NCI-H1436 treated with DMSO at 0.1 percent for 48 hours (cell line): ENCODE measurements at regions not wholly inside any gene's neighbourhood (a gene's known extent, or its start where the extent isn't known, plus 50 kb on each side); places are given as distances from the start of the nearest gene placed in this dataset.

Source experiments
- DNase-seq: peaks from one replicate; lab custom pipeline; 2025; lab: John Stamatoyannopoulos, UW

- DNase-seq: no peak
Measured at GRCh38 chr12:125890971-125891370, 825.7 kb downstream of the AACS start.

GRCh38 chr12:125892276-125892675 is 827.0 kb downstream of the AACS start:
- no peak for DNase-seq

- DNase-seq: no peak
Measured at GRCh38 chr12:125902991-125903390, 837.8 kb downstream of the AACS start.

GRCh38 chr12:125907351-125907750 is 842.1 kb downstream of the AACS start:
- DNase-seq: no peak

GRCh38 chr12:125919856-125920470 is 854.7 kb downstream of the AACS start:
- DNase-seq: no peak

- no peak for DNase-seq
Measured at GRCh38 chr12:125922330-125922729, 857.1 kb downstream of the AACS start.

GRCh38 chr12:125936502-125936901 is 871.3 kb downstream of the AACS start:
- no peak for DNase-seq

- no peak for DNase-seq
Measured at GRCh38 chr12:125944446-125944845, 879.2 kb downstream of the AACS start.

GRCh38 chr12:125949471-125949870 is 884.2 kb downstream of the AACS start:
- DNase-seq: no peak

GRCh38 chr12:125954362-125954761 is 889.1 kb downstream of the AACS start:
- no peak for DNase-seq

- no peak for DNase-seq
Measured at GRCh38 chr12:125956186-125956585, 891.0 kb downstream of the AACS start.

- DNase-seq: no peak
Measured at GRCh38 chr12:125966641-125967040, 901.4 kb downstream of the AACS start.

GRCh38 chr12:125968413-125968812 is 903.2 kb downstream of the AACS start:
- DNase-seq: no peak

- no peak for DNase-seq
Measured at GRCh38 chr12:125971981-125972380, 906.7 kb downstream of the AACS start.

GRCh38 chr12:125978286-125978685 is 913.1 kb downstream of the AACS start:
- no peak for DNase-seq

- no peak for DNase-seq
Measured at GRCh38 chr12:125981610-125982253, 916.5 kb downstream of the AACS start.

GRCh38 chr12:125983094-125983783 is 918.0 kb downstream of the AACS start:
- no peak for DNase-seq

GRCh38 chr12:125983784-125984500 is 918.7 kb downstream of the AACS start:
- DNase-seq: no peak

GRCh38 chr12:125988545-125988944 is 923.3 kb downstream of the AACS start:
- DNase-seq: no peak

GRCh38 chr12:125989696-125990095 is 924.5 kb downstream of the AACS start:
- DNase-seq: no peak

GRCh38 chr12:125996443-125996842 is 931.2 kb downstream of the AACS start:
- no peak for DNase-seq

- no peak for DNase-seq
Measured at GRCh38 chr12:125999628-126000027, 934.4 kb downstream of the AACS start.

- no peak for DNase-seq
Measured at GRCh38 chr12:126019385-126019784, 954.1 kb downstream of the AACS start.
